GM21529 (cell line): ENCODE measurements at regions not wholly inside any gene's neighbourhood (a gene's known extent, or its start where the extent isn't known, plus 50 kb on each side); places are given as distances from the start of the nearest gene placed in this dataset.
"Not testable (repeated sequence)": the region's sequence is repeated elsewhere in the genome, so short reads cannot be mapped to it uniquely, and the experiment has no call there.

Experiments
- ATAC-seq: cut with Tn5 transposase; IDR thresholded peaks from one replicate; pipeline ENCODE4 v1.9.1; 2021; ENCODE audit not compliant: unreplicated experiment

DNA sequence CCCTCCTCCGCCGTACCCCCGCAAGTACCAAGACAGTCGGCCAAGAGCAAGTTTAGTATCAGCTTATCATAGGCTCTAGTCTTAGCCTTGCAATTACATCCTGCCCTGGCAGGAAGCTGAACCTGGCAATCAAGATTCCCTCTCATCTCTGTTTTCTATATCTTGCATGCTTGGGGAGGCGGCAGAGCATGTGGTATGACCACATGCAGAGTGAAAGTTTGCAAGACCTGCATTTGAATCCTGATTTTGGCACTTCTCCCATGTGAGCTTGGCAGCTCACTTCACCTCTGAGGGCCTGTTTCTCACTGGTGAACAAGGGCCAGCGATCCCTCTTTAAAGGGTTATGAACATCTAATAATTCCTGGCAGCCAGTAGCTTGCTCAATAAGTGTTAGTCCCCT lies 106.1 kb upstream of the FRMD4B start:
- no peak for ATAC-seq

DNA sequence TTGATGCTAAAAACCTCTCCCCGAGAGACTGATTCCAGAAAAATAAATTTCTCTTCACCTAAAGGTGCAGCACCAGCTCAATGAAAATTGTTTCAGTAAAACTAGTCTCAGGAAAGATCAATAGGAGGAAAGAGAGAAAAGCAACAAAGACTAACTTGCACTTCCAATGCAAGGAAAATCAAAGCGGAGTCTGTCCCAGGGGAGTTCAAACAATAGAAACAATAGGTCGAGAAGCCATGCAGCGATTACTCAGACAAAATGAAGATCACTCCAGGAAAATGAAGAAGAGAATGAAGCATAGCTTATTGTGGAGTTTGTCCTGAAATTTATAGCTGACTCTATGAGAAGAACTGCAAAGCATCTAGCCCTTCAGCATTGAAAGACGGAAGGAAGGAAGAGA lies 105.1 kb upstream of the FRMD4B start:
- no peak for ATAC-seq

DNA sequence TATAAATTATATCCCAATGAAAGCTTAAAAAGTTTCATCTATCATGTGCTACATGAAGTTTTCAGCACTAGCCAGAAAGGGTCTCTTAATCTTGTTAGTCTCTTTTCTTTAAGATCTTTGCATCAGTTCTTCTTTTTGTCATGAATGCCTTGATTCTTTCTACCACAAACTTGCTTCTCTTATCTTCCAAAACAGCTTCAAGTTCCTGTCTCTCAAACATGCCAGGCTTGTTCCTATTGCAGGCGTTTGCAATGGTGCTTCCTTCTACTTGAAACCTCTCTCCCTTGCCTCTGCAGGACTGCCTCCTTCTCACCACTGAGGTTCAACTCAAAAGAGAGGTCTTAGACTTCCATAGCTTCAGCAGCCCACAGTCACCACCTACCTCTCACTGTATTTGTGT lies 104.3 kb upstream of the FRMD4B start:
- ATAC-seq, result no peak

DNA sequence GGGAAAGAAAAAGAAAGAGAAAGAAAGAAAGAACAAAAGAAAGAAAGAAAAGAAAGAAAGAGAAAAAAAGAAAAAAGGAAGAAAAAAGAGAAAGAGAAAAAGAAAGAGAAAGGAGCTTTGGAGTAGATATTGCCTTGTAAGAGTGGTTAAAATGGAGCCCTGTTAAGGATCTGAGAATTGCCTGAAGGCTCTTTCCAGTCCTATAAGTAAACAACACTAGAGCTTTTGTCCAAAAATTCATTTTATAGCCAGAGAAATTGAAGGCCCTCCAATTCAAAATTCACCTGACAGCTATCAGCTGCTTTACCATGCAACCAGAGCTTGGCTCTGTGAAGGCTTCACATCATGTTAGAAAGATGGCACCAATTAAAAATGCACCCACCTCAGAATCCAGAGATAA lies 102.1 kb upstream of the FRMD4B start:
- no peak for ATAC-seq

GRCh38 chr3:69485489-69485888 lies 99.6 kb upstream of the FRMD4B start:
- ATAC-seq, result no peak

- ATAC-seq, result no peak
Measured at GRCh38 chr3:69484507-69485393, 98.9 kb upstream of the FRMD4B start.

- no peak for ATAC-seq
Measured at GRCh38 chr3:69483449-69483848, 97.6 kb upstream of the FRMD4B start.

DNA sequence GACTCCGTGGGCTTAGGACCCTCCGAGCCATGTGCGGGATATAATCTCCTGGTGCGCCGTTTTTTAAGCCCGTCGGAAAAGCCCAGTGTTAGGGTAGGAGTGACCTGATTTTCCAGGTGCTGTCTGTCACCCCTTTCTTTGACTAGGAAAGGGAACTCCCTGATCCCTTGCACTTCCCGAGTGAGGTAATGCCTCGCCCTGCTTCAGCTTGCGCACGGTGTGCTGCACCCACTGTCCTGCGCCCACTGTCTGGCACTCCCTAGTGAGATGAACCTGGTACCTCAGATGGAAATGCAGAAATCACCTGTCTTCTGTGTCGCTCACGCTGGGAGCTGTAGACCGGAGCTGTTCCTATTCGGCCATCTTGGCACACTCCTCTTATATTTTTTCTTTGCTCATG lies 95.1 kb upstream of the FRMD4B start:
- not testable (repeated sequence) for ATAC-seq

DNA sequence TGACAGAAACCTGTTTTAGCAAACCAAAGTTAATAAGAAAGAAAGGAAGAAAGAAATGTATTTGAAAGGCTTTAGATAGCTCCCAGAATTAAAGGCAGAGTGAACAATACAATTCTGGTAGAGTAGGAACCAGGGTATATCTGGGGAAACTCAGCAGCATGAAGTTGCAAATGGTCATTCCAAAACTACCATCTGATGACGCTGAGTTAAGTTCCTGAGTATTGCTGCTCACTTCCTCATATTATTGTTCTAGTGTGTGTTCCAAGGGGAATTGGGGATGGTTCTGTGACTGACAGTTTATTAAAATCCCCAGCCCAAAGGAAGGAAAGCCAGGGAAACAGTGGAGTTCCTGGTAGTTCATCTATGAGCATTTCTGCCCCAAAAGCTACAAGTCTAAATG lies 88.3 kb upstream of the FRMD4B start:
- ATAC-seq, result no peak

GRCh38 chr3:69472093-69472492 lies 86.2 kb upstream of the FRMD4B start:
- ATAC-seq, result no peak

DNA sequence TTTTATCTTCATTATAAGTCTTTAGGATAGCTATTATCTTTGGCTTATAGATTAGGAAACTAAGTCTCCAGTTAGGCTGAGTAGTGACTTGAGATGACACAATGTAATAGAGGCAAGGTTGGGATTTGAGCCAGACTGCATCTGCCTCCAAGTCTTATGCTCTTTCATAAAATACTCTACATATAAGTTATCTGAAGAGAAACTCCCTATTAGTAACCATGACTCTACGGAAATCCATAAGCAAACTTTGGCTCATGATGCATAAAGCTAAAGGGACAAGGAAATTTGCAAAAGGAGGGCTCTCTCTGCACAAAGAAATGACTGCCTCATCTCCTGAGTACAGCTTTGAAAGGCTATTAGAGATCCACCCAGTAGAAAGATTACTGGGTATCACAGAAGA lies 77.6 kb upstream of the FRMD4B start:
- no peak for ATAC-seq

GRCh38 chr3:69462826-69463100 lies 76.9 kb upstream of the FRMD4B start:
- ATAC-seq, result no peak

GRCh38 chr3:69462022-69462825 lies 76.3 kb upstream of the FRMD4B start:
- ATAC-seq, result no peak

- no peak for ATAC-seq
Measured at GRCh38 chr3:69460034-69460433, 74.1 kb upstream of the FRMD4B start.

DNA sequence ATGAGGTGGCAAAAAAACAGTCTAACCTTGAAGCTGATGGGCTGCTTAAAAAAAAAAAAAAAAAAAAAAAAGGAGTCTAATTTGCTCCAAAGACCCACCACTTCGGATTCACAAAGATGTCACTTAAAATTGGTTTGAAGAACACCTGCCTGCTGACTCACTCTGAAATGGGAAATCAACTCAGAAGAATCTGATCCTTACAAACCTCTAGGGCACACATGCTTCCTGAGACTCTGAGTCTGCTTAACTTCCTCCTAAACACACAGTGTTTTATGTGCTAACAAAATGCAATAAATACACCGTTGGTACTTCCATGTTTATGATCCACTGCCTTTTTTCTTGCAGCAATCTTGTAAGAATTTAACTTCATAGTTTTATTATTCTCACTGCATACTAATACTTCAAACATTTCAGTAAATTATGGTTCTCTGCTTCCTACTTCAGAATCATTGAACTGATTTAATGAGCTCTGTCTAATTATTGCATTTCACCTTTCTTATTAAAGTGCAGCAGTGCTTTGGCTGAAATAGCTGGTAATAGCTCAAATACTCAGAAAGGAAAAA lies 73.0 kb upstream of the FRMD4B start:
- ATAC-seq, result no peak

- ATAC-seq, result no peak
Measured at GRCh38 chr3:69456631-69457030, 70.7 kb upstream of the FRMD4B start.

DNA sequence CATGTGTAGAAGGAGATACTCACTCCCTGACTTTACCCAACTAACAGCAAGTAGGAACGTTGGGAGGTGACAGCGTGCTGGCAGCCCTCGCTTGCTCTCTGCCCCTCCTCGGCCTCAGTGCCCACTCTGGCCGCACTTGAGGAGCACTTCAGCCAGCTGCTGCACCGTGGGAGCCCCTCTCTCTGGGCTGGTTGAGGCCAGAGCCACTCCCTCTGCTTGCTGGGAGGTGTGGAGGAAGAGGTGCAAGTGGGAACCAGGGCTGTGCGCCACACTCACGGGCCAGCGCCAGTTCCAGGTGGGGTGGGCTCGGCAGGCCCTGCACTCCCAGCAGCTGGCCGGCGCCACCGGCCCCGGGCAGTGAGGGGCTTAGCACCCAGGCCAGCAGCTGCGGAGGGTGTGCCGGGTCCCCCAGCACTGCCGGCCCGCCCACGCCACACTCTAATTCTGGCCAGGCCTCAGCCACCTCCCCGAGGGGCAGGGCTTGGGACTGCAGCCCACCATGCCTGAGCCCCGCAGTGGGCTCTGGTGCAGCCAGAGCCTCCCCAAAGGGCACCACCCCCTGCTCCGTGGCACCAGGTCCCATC lies 68.4 kb upstream of the FRMD4B start:
- no peak for ATAC-seq

GRCh38 chr3:69452295-69452694 lies 66.4 kb upstream of the FRMD4B start:
- ATAC-seq, result no peak

DNA sequence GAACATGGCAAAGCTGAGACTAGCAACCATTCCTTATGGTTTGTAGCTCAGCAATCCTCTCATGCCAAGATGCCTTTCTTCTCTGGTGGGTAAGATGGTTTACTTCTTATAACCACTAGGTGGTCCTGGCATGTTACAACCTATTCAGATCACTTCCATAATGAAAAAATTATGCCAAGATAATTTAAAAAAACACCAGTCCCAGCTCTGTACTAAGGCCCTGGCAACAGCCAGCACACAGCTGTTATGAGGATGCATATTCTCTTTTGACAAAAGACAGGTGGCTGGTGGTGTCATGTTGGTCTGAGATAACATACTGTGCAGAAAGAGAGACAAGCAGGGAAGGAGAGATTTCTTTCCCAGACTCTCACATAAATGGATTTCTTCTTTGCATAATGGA lies 65.7 kb upstream of the FRMD4B start:
- no peak for ATAC-seq

- ATAC-seq, result no peak
Measured at GRCh38 chr3:69448877-69449276, 63.0 kb upstream of the FRMD4B start.

- no peak for ATAC-seq
Measured at GRCh38 chr3:69446402-69447072, 60.6 kb upstream of the FRMD4B start.
